Right atrium auricular region (tissue), 2 donors: ENCODE measurements at regions not wholly inside any gene's neighbourhood (a gene's known extent, or its start where the extent isn't known, plus 50 kb on each side); places are given as distances from the start of the nearest gene placed in this dataset.
"Not testable (repeated sequence)": the region's sequence is repeated elsewhere in the genome, so short reads cannot be mapped to it uniquely, and the experiment has no call there.

ENCODE experiments used
- DNase-seq: peaks from one replicate; pipeline ENCODE4 v3.0.0-alpha.2; 2019; ENCODE audit warnings: low spot score
- H3K27ac ChIP-seq, 2 donors: fragments of 200-600 bp; sonication (generic); 1 replicate in 1 of 2; 2 replicates in 1 of 2; pipeline ENCODE4 v1.5.1; 2016 to 2019
- H3K27me3 ChIP-seq, 2 donors: fragments of 200-600 bp; sonication (generic); one replicate each; pipeline versions ENCODE4 v1.5.1 to v1.6.0; 2017 to 2019
- H3K36me3 ChIP-seq: fragments of 200-600 bp; sonication (generic); one replicate; pipeline ENCODE4 v1.5.1; 2016
- H3K4me1 ChIP-seq, 2 donors: fragments of 200-600 bp; sonication (generic); one replicate each; pipeline versions ENCODE4 v1.5.1 to v1.6.0; 2017 to 2019
- H3K4me3 ChIP-seq, 2 donors: fragments of 200-600 bp; sonication (generic); 1 replicate in 1 of 2; 2 replicates in 1 of 2; pipeline ENCODE4 v1.5.1; 2017 to 2019; ENCODE audit warnings: mild to moderate bottlenecking in 1 of 2, moderate library complexity in 1 of 2
- H3K9me3 ChIP-seq, 2 donors: fragments of 200-600 bp; sonication (generic); one replicate each; pipeline ENCODE4 v1.5.1; 2019
- TF ChIP-seq, protein P1 (sequence below), 2 donors: fragments of 200-600 bp; sonication (generic); IDR thresholded peaks; one replicate each; pipeline ENCODE4 v1.5.1; 2019; ENCODE audit warnings: antibody characterized with exemption in 2 of 2

DNA sequence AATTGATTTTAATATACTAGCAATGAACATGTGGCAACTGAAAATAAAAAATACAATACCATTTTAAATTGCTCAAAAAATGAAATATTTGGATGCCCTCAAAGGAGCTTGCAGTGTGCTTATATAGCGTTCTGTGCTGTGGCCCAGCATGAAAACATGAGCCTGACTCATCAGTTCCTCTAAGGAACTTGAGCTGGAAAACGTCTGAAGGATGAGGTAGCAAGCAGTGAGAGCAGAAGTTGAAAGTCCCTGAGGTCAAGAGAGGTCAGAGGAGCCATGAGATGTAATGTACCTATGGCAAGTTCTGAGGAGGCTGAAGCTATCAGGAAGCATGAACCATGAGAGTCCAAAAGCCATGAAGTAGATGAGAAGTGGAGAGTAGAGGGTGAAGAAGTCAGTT lies 59.7 kb downstream of the HMGB3 start:
- H3K9me3 ChIP-seq = peaks cover 0 to 15% of the 10 kb centered on the region in 2 donors
- no peak overlapping the region for H3K27ac ChIP-seq
- no peak for DNase-seq
- no peaks in the 10 kb centered on the region for H3K36me3 ChIP-seq
- H3K4me1 ChIP-seq = no peaks in the 10 kb centered on the region
- no peak overlapping the region for H3K4me3 ChIP-seq
- TF ChIP-seq, protein P1, sequence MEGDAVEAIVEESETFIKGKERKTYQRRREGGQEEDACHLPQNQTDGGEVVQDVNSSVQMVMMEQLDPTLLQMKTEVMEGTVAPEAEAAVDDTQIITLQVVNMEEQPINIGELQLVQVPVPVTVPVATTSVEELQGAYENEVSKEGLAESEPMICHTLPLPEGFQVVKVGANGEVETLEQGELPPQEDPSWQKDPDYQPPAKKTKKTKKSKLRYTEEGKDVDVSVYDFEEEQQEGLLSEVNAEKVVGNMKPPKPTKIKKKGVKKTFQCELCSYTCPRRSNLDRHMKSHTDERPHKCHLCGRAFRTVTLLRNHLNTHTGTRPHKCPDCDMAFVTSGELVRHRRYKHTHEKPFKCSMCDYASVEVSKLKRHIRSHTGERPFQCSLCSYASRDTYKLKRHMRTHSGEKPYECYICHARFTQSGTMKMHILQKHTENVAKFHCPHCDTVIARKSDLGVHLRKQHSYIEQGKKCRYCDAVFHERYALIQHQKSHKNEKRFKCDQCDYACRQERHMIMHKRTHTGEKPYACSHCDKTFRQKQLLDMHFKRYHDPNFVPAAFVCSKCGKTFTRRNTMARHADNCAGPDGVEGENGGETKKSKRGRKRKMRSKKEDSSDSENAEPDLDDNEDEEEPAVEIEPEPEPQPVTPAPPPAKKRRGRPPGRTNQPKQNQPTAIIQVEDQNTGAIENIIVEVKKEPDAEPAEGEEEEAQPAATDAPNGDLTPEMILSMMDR (IDR thresholded peaks at IDR 0.05) = no peak
- no peaks in the 10 kb centered on the region for H3K27me3 ChIP-seq

DNA sequence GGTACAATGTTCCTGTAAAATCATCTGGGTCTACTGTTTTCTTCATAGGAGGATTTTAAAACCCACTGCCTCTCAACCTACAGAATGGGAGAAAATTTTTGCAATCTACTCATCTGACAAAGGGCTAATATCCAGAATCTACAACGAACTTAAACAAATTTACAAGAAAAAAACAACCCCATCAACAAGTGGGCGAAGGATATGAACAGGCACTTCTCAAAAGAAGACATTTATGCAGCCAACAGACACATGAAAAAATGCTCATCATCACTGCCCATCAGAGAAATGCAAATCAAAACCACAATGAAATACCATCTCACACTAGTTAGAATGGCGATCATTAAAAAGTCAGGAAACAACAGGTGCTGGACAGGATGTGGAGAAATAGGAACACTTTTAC lies 83.2 kb downstream of the HMGB3 start:
- not testable (repeated sequence) for DNase-seq

GRCh38 chrX:151073767-151074166 lies 90.6 kb downstream of the HMGB3 start:
- TF ChIP-seq, protein P1 (IDR thresholded peaks at IDR 0.05) = no peak
- no peak overlapping the region for H3K4me3 ChIP-seq
- no peaks in the 10 kb centered on the region for H3K9me3 ChIP-seq
- H3K4me1 ChIP-seq = no peaks in the 10 kb centered on the region
- H3K36me3 ChIP-seq = no peaks in the 10 kb centered on the region
- H3K27me3 ChIP-seq = no peaks in the 10 kb centered on the region
- DNase-seq = no peak
- no peak overlapping the region for H3K27ac ChIP-seq

More for the DNA sequence above, 83.2 kb downstream of the HMGB3 start:
- not testable (repeated sequence) for H3K4me3 ChIP-seq, H3K4me1 ChIP-seq, H3K36me3 ChIP-seq, H3K27me3 ChIP-seq, H3K9me3 ChIP-seq, H3K27ac ChIP-seq

DNA sequence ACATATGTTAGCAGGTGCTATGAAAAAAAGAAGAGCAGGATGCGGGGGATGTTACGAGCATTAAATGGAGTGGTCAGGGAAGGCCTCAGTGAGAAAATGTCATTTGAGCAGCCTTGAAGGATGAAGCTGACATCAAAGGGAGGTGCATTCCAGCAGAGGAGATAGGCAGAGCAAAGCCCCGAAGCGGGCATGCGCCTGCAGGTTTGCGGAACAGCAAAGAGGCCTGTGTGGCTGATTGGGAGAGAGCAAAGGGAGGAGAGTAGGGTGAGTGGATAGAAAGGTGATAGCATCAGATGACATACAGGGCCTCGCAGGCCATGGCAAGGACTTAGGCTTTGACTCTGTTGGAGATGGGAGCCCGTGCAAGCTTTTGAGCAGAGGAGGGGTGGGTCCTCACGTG lies 95.4 kb upstream of the GPR50 start:
- Histone ChIP-seq H3K27me3 (no peaks in the 10 kb centered on the region), H3K36me3 (no peaks in the 10 kb centered on the region), H3K4me1 (peaks cover 0 to 10% of the 10 kb centered on the region in 2 donors), H3K4me3 (no peak overlapping the region), H3K9me3 (no peaks in the 10 kb centered on the region), H3K27ac (no peak overlapping the region)
- DNase-seq = no peak
- TF ChIP-seq, protein P1 (IDR thresholded peaks at IDR 0.05) = no peak

GRCh38 chrX:151082077-151082948 lies 94.1 kb upstream of the GPR50 start:
- Histone ChIP-seq H3K27me3 (no peaks in the 10 kb centered on the region), H3K4me3 (peak overlapping the region in 1 of 2 donors; percentile 23)
- peak; percentile 72 for DNase-seq

GRCh38 chrX:151084454-151084853 lies 91.9 kb upstream of the GPR50 start:
- Histone ChIP-seq H3K27ac (no peak overlapping the region), H3K4me3 (no peak overlapping the region), H3K9me3 (no peaks in the 10 kb centered on the region), H3K36me3 (no peaks in the 10 kb centered on the region), H3K4me1 (peaks cover 0 to 10% of the 10 kb centered on the region in 2 donors), H3K27me3 (no peaks in the 10 kb centered on the region)
- DNase-seq = no peak
- TF ChIP-seq, protein P1 (IDR thresholded peaks at IDR 0.05) = no peak

More at GRCh38 chrX:151082077-151082948, 94.1 kb upstream of the GPR50 start:
- Histone ChIP-seq H3K4me1 (peaks cover 0 to 10% of the 10 kb centered on the region in 2 donors), H3K9me3 (no peaks in the 10 kb centered on the region), H3K27ac (no peak overlapping the region), H3K36me3 (no peaks in the 10 kb centered on the region)
- TF ChIP-seq, protein P1 (IDR thresholded peaks at IDR 0.05) = peak; percentile 79 to 95
